Vagina (tissue), 2 donors: ENCODE measurements at regions not wholly inside any gene's neighbourhood (a gene's known extent, or its start where the extent isn't known, plus 50 kb on each side); places are given as distances from the start of the nearest gene placed in this dataset.

Source experiments
- POLR2AphosphoS5 ChIP-seq, 2 donors: sonication (generic); formaldehyde crosslinking; IDR thresholded peaks; one replicate each; pipeline ENCODE4 v1.9.0; 2017; ENCODE audit warnings: antibody characterized with exemption in 2 of 2, mild to moderate bottlenecking in 2 of 2, low read depth in 1 of 2; ENCODE audit not compliant: insufficient read depth in 1 of 2
- TF ChIP-seq, protein P1 (sequence below), 3 experiments: fragments of 450-650 bp in 2 of 3; fragments of 200-600 bp in 1 of 3; sonication (generic) in 1 of 3; IDR thresholded peaks; one replicate each; pipeline ENCODE4 v1.5.1; 2017 to 2019; ENCODE audit warnings: antibody characterized with exemption in 3 of 3, mild to moderate bottlenecking in 2 of 3, moderate library complexity in 2 of 3

- TF ChIP-seq, protein P1, sequence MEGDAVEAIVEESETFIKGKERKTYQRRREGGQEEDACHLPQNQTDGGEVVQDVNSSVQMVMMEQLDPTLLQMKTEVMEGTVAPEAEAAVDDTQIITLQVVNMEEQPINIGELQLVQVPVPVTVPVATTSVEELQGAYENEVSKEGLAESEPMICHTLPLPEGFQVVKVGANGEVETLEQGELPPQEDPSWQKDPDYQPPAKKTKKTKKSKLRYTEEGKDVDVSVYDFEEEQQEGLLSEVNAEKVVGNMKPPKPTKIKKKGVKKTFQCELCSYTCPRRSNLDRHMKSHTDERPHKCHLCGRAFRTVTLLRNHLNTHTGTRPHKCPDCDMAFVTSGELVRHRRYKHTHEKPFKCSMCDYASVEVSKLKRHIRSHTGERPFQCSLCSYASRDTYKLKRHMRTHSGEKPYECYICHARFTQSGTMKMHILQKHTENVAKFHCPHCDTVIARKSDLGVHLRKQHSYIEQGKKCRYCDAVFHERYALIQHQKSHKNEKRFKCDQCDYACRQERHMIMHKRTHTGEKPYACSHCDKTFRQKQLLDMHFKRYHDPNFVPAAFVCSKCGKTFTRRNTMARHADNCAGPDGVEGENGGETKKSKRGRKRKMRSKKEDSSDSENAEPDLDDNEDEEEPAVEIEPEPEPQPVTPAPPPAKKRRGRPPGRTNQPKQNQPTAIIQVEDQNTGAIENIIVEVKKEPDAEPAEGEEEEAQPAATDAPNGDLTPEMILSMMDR (IDR thresholded peaks at IDR 0.05) = no peak
- no peak for TF ChIP-seq POLR2AphosphoS5 (IDR thresholded peaks at IDR 0.05; ENCODE audit: insufficient read depth in 1 of 2, low read depth in 1 of 2)
These were observed 121.7 kb downstream of the TNFSF18 start for GRCh38 chr1:172929006-172929405.
